ENCODE measurements at regions not wholly inside any gene's neighbourhood (a gene's known extent, or its start where the extent isn't known, plus 50 kb on each side); places are given as distances from the start of the nearest gene placed in this dataset.

- no peak for DNase-seq
These were observed 1196.7 kb downstream of the EFNB2 start for GRCh38 chr13:105338773-105339172.

DNA sequence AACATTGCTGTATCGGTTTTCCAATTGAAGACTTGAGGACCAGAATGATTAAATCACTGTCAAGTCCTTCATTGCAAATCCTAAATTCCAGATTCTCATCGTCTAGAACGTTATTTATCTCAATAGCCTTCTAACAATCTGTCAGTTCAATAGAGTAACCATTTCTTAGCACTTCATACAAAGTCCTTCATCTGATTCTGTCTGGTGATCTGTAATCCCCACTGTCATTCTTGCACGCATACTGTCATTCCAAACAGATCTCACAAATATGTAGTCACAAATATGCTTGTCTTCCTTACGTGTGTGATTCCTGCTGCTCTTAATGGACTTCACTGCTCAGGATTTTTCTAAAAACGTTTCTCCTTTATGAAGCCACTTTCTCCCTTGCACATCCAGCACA lies 1197.5 kb downstream of the EFNB2 start:
- no peak for DNase-seq

GRCh38 chr13:105336706-105337576 lies 1198.5 kb downstream of the EFNB2 start:
- no peak for DNase-seq

GRCh38 chr13:105334211-105334610 lies 1201.3 kb downstream of the EFNB2 start:
- no peak for DNase-seq

GRCh38 chr13:105333416-105333815 lies 1202.0 kb downstream of the EFNB2 start:
- no peak for DNase-seq

DNA sequence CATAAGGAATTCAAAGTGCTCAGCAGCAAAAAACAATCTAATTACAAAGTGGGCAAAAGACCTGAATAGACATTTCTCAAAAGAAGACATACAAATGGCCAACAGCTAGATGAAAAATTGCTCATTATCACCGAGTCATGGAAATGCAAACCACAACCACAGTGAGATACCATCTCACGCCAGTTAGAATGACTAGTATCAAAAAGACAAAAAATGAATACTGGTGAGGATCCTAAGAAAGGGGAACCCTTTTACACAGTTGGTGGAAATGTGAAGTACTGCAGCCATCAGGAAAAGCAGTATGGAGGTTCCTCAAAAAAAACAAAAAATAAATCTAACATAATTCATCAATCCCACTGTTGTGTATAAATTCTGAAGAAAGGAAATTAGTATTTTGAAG lies 1206.1 kb downstream of the EFNB2 start:
- DNase-seq: no peak

DNA sequence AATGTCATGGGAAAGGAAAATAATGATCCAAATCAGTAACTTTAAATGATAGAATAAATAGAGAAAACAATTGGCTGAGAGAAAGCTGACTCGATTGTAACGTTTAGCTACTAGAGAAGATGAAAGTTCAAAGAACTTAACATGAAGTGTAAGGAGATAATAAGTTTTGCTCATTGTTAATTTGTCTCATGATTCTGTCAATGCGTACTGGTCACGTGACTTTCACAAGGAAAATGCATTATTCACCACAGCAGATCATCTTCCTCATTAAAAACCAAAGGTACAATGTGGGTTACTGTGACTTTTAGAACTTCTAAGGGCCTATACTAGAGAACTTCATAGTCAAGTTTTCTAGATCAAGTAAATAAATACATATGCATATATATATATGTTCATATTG lies 1207.2 kb downstream of the EFNB2 start:
- DNase-seq: no peak

DNA sequence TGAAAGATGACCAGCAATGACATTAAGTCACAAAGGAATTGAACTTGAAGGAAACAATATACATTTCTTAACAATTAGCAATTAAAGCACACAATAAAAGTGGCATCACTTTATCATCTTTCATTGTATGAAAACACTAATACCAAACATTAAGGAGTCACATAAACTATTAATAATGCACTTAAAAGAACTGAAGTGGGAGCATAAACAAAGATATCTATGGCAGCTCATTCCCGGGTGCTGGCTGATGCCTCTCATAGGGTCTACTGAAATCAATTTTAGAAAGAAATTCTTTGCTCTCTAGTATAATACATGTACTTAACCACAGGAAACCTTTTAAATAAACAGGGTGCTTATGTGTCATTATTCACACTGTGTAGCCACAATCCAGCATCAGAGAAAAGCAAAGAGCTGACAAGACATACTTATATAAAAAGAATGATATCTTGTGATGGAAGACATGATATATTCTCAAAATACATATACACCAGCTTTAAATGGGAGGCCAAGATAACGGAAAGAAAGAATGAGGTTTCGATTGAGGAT lies 1207.8 kb downstream of the EFNB2 start:
- DNase-seq: no peak

GRCh38 chr13:105319875-105320274 lies 1215.6 kb downstream of the EFNB2 start:
- no peak for DNase-seq

DNA sequence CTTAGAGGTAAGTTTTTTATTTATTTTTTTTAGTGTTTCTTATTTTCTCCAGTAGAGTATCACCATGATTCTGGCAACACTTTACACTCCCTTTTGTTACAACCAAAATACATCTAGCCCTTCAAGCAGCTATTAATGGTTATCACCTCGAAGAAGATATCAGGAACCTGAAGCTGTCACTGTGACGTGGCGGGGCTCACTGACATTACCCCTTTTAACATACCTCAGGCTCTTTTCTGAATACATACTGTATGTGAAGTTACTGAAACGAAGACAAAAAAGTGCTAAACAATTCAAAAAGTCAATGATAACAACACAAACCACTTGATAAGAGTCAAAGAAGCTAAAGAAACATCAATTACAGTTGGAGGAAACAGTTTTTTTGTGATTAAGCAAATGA lies 1218.7 kb downstream of the EFNB2 start:
- no peak for DNase-seq

- DNase-seq: no peak
These were observed 1222.6 kb downstream of the EFNB2 start for GRCh38 chr13:105312906-105313305.

- DNase-seq: no peak
These were observed 1224.4 kb downstream of the EFNB2 start for GRCh38 chr13:105311094-105311493.

DNA sequence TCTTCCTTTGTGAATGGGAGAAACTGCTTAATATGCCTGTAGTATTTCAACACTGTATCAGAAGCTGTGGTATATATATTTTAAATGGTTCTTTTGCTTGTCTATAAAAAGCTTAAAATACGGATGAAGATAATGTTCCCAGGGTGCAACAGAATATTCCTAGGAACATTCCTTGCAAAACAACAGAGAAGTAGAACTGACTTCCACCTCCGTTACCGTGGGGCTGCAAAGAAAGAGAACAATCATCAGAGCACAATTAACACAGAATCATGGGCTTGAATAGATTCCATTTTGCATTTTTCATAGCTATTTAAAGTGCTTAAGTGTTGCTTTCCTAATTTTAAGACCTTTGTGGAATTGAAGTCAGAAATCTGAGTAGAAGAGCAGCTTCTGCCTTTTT lies 1227.7 kb downstream of the EFNB2 start:
- no peak for DNase-seq

- no peak for DNase-seq
These were observed 1237.6 kb downstream of the EFNB2 start for GRCh38 chr13:105297839-105298238.

- no peak for DNase-seq
These were observed 1243.5 kb downstream of the EFNB2 start for GRCh38 chr13:105291987-105292386.

GRCh38 chr13:105290596-105290995 lies 1244.9 kb downstream of the EFNB2 start:
- DNase-seq: no peak

GRCh38 chr13:105285526-105285925 lies 1249.9 kb downstream of the EFNB2 start:
- no peak for DNase-seq

DNA sequence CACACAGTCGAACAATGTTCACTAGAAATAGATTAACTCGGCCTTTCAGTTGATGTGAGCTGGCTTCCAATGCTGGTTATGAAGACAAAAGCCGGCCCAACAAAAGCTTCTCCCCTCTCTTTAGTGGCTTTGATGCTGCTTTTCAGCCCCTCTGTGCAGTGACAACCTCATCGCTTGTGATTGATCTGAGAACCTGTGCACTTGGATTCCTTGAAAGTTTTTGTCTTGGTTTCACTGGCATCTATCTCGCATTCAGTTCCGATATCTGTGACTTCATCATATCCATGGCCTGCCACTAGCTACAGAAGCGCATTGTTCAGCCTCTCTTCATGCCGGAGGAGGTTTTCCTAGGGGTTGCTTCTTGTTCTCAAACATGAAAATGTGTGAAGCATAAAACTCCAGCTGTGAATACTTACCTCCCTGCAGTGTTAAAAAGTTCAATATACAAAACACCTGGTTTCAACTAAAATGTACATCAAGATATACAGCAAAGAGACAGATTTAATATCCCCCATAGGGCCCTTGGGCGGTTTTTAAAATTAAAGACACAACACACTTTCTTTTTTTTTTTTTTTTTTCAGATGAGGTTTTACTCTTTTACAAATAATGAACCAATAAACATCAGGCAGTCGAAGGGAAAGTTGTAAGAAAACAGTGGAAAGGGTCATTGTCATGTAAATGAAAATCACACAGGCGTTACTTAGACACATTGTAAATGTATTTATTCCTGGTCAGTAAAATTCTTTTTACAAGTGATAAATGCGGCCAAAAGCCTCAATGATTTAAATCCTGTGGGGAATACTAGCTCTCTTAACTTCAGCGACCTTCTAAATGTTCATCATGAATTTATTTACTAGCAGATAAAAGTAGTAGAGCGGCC lies 1252.8 kb downstream of the EFNB2 start:
- no peak for DNase-seq

- no peak for DNase-seq
These were observed 1256.5 kb downstream of the EFNB2 start for GRCh38 chr13:105278943-105279381.

- DNase-seq: no peak
These were observed 1258.9 kb downstream of the EFNB2 start for GRCh38 chr13:105276571-105276970.

DNA sequence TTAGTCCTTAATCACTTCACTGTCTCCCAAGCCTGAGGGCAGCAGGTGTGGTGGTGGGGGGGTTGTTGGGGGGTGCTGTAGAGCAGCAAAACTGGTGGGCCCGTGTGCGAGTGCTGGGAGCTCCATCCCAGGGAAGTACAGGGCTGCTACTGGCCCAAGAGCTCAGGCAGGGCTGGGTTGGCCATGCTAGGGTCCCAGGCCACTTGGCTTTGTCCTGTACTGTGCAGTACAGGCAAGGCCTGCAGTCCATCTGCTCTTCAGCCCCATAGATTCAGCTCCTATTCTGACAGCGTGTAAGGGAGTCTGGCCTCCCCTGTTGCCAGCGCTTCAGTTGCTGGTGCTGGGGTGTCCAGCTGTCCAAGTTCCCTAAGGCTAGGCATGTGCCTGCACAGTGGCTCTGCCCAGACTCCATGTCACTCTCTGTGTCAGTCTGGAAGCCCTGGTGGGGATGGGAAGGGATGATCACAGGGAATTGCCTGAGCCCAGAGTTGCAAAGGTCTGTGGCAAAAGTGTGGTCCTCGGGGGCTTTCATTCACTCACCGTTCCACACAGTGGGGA lies 1261.7 kb downstream of the EFNB2 start:
- no peak for DNase-seq

DNA sequence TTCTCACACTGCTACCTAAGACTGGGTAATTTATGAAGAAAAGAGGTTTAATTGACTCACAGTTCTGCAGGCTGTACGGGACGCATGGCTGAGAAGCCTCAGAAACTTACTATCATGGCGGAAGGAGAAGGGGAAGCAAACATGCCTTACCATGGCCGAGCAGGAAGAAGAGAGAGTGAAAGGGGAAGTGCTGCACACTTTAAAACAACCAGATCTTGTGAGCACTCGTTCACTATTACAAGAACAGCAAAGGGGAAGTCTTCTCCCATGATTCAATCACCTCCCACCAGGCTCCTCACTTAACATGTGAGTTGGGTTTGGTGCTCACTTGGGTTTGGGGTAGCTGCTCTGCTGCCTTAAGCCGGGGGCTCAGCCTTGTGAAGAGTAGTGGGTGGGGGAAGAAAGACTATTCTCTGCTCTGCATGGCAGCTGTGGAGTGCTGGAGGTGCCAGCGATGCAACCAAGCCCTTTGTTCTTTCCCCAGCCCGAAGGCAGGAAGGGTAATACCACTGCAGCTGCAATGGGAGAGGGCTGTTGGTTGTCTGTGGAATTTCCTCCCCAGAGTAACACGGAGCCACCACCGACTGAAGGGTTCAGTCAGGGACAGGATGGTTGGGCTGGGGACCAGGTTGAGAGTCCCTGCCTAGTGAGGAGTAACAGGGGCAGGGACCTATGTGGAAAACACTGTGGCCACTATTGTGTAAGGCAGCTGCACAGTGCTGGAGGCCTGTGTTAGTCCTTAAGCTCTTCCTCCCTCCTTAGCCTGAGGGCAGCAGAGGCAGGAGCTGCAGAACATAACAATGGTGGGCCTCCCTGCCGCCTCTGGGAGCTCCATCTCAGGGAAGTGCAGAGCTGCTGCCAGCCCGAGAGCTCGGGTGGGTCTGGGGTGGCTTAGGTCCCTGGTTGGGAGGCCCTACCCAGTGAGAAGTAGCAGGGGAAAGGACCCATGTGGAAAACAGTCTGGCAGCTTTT lies 1262.5 kb downstream of the EFNB2 start:
- peak; percentile 18 for DNase-seq

All from KG1 (cell line).